NCI-H345 (cell line): ENCODE measurements at regions not wholly inside any gene's neighbourhood (a gene's known extent, or its start where the extent isn't known, plus 50 kb on each side); places are given as distances from the start of the nearest gene placed in this dataset.

Source experiments
- DNase-seq: peaks from one replicate; lab custom pipeline; 2025; lab: John Stamatoyannopoulos, UW

GRCh38 chr21:28344985-28345384 lies 647.7 kb downstream of the LTN1 start:
- no peak for DNase-seq

DNA sequence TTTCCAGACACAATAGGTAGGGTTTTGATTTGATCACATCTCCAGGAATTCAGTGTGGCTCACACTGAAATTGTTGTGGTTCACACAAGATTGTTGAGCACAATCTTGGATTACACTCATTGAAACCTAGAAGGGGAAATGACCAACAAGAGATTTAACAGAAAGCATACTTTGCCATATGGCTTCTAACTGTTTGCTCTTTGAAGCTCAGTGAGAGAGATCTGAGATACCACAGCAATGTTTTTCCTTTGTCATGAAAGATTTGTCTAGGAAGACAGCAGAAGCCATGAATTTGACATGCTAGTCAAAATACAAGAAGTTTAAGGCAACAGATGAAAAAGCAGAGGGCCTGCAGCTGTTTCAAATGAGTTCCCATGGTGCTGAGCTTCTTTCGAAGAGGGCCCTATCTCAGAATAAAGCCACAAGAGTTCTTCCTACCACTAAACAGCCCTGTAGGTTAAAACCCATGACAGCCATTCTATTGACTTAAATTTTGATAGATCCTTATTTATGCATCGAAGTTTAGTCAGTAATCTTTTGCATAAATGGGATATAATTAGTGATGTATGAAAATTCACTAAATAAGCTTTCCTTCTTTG lies 650.4 kb downstream of the LTN1 start:
- no peak for DNase-seq

DNA sequence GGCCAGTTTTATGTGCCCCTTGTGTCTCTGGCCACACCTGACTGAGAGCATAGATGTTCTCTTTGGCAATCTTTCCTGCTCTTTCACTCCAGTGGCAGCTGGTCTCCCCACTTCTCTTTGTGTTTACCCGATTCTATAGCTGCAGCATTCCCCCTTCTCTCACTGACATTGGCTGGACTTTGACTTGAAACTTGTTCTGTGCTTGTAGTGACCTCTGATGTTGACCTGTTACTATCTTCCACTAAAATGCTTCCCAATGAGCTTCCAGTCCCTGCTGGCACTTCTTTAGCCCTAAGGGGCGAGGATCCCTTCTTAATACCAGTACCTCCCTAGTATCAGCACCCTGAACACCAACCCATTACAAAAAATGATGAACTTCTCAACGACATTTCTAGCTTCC lies 653.3 kb downstream of the LTN1 start:
- no peak for DNase-seq

DNA sequence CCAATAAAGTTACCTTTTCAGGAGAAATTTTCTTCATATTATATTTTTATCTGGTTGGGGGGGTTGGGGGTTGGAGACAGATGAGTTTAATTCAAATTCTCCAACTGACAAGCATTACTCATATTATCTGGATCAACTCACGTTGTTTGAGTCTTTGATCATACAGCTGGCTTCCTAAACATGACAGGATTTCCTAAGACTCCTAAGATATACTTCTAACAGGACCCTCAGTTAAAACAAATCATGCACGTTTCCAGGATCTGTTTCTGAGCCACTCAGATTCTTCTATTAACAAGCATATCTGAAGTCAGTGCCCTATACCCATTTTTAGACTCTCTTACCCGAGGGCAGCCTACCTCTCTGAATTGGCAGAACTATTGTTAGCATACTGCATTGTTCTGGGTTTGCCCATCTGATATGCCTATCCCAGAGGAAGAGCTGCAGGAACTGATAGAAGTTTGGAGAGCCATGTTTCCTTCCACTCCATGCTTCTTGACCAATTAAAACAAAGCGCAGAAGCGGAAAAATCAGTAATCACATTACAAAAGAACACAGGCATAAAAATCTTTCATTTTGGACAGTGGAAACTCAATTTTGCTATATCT lies 653.9 kb downstream of the LTN1 start:
- DNase-seq: no peak

- peak; percentile 15 for DNase-seq
These were observed 655.4 kb downstream of the LTN1 start for GRCh38 chr21:28337315-28337714.

GRCh38 chr21:28336314-28336713 lies 656.4 kb downstream of the LTN1 start:
- peak; percentile 5 for DNase-seq

DNA sequence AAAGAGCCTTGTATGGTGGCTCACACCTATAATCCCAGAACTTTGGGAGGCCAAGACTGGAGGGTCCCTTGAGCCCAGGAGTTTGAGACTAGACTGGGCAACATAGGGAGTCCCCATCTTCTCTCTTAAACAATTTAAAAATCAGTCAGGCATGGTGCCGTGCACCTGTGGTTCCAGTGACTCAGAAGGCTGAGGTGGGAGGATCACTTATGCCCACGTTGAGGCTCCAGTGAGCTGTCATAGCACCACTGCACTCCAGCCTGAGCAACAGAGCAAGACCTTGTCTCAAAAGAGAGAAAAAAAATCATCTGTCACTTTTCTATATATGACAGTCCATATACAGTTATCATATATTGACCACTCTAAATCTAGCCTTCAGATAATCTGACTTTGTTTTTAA lies 658.3 kb downstream of the LTN1 start:
- DNase-seq: no peak

GRCh38 chr21:28333578-28334075 lies 659.0 kb downstream of the LTN1 start:
- no peak for DNase-seq

DNA sequence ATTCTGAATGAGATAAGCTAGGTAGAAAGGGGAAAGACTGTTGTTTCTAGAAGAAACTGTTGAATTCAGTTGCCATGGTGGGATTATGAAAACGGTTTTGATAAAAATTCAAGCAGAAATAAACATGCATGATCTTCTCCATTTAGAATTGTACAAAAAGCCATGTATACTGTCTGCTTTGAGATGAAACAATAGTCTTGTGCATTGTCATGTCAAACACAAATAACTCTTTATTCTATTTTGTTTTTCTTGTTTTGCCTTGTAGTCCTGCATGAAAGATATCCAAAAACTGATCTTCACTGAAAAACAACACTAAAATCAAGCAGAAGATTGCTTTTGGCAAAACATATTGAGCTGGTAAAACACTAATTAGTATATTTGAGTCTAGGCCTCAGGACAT lies 659.9 kb downstream of the LTN1 start:
- no peak for DNase-seq

DNA sequence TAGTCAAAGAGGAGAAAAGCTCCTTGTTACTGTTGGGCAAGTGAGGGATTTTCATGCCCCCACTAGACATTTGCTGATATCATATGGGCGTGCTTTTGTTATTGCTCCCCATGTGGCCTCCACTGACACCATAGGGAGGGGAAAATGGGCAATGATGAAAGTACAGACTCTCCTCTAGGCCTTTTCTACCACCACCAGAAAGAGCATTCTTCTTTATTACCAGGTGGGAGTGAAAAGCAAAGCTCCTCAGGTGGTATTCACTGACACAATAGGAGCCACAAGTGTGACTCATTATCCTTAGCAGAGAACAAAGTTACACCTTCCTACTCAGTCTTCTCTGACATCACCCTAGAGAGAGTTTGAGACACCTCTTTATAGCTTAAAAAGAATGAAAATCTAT lies 667.1 kb downstream of the LTN1 start:
- peak; percentile 58 for DNase-seq

DNA sequence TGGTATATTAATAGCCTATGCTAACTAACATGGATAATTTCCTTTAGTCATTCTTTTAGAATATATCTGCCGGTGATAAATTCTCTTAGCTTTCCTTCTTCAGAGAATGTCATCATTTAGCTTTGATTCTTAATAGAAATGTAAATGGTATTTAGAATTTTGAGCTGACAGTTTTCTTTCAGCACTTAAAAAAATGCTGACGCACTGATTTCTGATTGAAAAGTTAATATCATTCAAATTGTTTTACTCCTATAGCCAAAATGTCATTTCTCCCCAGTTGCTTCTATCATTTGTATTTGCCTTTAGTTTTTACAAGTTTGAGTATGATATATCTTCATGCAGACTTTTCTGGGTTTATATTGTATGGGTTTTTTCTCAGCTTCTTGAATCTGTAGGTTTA lies 668.0 kb downstream of the LTN1 start:
- DNase-seq: no peak

- no peak for DNase-seq
These were observed 675.3 kb downstream of the LTN1 start for GRCh38 chr21:28317177-28317950.

GRCh38 chr21:28311411-28312190 lies 681.1 kb downstream of the LTN1 start:
- no peak for DNase-seq

DNA sequence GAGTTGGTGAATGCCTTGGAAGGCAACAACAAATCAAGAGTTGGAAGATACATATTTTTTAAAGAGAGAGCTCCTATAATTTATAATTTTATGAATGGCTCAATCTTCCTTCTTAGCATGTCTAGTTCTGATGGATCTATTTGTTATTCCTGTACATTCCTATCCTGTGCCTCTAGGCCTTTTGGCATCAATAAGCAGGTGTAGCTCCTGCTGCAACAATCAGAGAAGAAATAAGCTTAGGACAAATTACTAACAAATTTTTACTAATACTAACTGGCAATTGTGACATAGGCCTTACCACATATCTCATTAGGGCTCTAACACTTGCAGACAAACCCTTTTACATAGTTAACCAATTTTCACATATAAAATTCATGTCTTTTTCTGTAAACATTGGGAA lies 682.0 kb downstream of the LTN1 start:
- DNase-seq: no peak

DNA sequence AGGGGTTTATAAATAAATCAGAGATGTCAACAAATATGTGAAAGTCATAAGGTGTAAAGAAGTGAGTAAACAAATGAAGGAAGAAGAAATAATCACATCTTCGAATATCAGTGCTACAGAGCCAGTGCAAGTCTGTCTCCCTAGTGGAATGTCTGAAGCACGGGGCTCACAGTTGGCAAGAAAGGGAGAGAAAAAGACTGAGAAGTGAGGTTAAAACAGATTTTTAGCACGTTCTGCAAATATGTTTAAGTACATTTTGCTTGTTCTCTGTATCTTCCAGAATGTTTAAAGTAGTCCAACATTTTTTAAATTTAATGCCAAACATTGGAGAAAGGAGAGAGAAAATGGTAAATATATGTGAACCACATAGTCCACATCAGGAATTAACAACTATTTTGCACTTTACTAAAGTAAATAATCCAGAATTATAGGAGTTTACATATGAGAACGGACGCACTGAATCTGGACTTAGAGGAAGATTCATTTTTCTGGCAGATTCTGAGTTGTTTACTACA lies 682.4 kb downstream of the LTN1 start:
- DNase-seq: no peak

DNA sequence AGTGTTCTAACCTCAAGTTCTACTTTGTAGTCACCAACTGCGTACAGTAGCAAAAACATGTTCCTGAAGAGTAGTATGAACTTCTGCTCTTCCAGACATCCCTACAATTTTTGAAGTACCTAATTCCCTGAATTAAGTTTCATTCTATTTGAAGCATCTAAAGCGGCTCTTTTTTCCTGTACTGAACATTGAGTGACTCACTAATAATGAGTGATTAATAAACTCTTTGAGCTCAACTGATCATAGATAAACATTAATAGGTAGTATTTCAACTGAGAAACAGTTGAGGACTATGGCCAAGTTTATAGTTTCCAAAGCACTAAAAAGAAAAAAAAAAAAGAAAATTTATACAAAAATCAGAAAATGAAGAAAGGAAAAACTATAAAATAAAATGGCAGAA lies 683.1 kb downstream of the LTN1 start:
- no peak for DNase-seq

GRCh38 chr21:28308516-28308915 lies 684.2 kb downstream of the LTN1 start:
- no peak for DNase-seq

DNA sequence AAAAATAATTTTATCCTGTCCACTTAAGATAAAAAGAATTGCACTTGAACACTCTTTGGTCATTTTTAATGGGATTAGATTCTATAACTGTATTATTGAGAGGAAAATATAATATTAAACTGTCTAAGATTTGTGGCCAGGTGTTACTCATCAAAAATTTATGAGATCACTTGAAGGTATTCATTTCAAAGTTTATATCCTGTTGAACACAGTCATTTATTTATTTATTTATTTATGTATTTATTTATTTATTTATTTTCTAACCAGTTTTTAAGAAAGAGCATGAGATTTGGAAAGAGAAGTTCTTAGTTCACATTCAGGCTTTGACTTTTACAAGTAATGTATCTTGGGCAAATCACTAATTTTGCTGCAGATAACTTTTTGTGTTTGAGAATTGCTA lies 692.7 kb downstream of the LTN1 start:
- DNase-seq: no peak

GRCh38 chr21:28298251-28298672 lies 694.4 kb downstream of the LTN1 start:
- DNase-seq: no peak

DNA sequence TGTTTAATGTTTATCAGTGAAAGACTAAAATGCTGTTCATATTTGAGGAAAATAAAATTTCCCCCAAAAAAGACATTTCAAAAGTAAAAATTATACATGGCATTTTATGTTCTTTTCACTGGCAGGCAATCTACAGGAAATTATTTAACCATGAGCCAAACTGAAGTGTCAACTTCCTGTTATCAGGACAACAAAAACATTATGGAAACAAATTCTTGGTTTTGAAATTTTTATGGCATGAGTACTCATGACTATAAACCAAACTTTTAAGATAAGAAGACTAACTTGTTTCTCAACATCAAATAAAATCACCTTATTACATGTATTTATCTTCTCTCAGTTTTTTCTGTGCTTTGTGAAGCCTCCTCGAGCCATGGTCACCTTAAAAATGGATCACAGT lies 698.6 kb downstream of the LTN1 start:
- DNase-seq: no peak

- no peak for DNase-seq
These were observed 708.8 kb downstream of the LTN1 start for GRCh38 chr21:28283641-28284490.
